Retinal pigment epithelial cell (primary cell): ENCODE measurements at regions not wholly inside any gene's neighbourhood (a gene's known extent, or its start where the extent isn't known, plus 50 kb on each side); places are given as distances from the start of the nearest gene placed in this dataset.

Experiments
- DNase-seq: peaks from one replicate; pipeline ENCODE4 v3.0.0-alpha.2; 2010; ENCODE audit warnings: low read depth
- H3K4me3 ChIP-seq: 2 replicates; pipeline ENCODE4 v1.5.1; 2011; ENCODE audit warnings: mild to moderate bottlenecking, low read length, control low read depth, moderate library complexity
- CTCF ChIP-seq: conservative IDR thresholded peaks from 2 replicates; pipeline ENCODE4 v1.5.1; 2011; ENCODE audit warnings: low read depth, low read length, control low read depth, inconsistent platforms

GRCh38 chr10:77715536-77715935 is 77.9 kb upstream of the KCNMA1 start:
- no peak overlapping the region for H3K4me3 ChIP-seq
- TF ChIP-seq CTCF = no peak
- DNase-seq = no peak

- TF ChIP-seq CTCF = peak; percentile 22
- no peak for DNase-seq
- H3K4me3 ChIP-seq = no peak overlapping the region
These were observed 77.5 kb upstream of the KCNMA1 start for GRCh38 chr10:77715088-77715487.

GRCh38 chr10:77713521-77714280 is 76.1 kb upstream of the KCNMA1 start:
- no peak overlapping the region for H3K4me3 ChIP-seq
- TF ChIP-seq CTCF = no peak
- DNase-seq = no peak

GRCh38 chr10:77712207-77712606 is 74.6 kb upstream of the KCNMA1 start:
- DNase-seq = no peak
- TF ChIP-seq CTCF = no peak
- no peak overlapping the region for H3K4me3 ChIP-seq

GRCh38 chr10:77711683-77712049 is 74.1 kb upstream of the KCNMA1 start:
- DNase-seq = no peak
- no peak overlapping the region for H3K4me3 ChIP-seq

GRCh38 chr10:77710759-77711682 is 73.4 kb upstream of the KCNMA1 start:
- peak overlapping the region; percentile 50 for H3K4me3 ChIP-seq
- DNase-seq = no peak
- TF ChIP-seq CTCF = peak; percentile 95

More at GRCh38 chr10:77711683-77712049, 74.1 kb upstream of the KCNMA1 start:
- no peak for TF ChIP-seq CTCF

- DNase-seq = no peak
- TF ChIP-seq CTCF = no peak
- H3K4me3 ChIP-seq = no peak overlapping the region
These were observed 72.5 kb upstream of the KCNMA1 start for GRCh38 chr10:77710081-77710551.
